Stimulated activated naive CD8-positive, alpha-beta T cell treated with anti-CD3 and anti-CD28 coated beads, Interleukin-15, amount 100 ng/mL, for 72 hours (primary cell): ENCODE measurements at regions not wholly inside any gene's neighbourhood (a gene's known extent, or its start where the extent isn't known, plus 50 kb on each side); places are given as distances from the start of the nearest gene placed in this dataset.

Source experiments
- ATAC-seq: fragments of 150-1000 bp; cut with Tn5 transposase; 2 replicates; pipeline ENCODE4 v1.10.0; 2021; ENCODE audit warnings: mild to moderate bottlenecking, moderate library complexity
- DNase-seq, 2 donors: peaks; one replicate each; pipeline ENCODE4 v3.0.0; 2021 to 2022
- H3K27ac Mint-ChIP-seq, 2 donors: one replicate each; pipeline ENCODE4 v1.8.0; 2022; ENCODE audit warnings: mild to moderate bottlenecking in 2 of 2, mixed read lengths in 2 of 2, moderate library complexity in 2 of 2
- H3K27me3 Mint-ChIP-seq: one replicate; pipeline ENCODE4 v1.8.0; 2022; ENCODE audit warnings: mixed read lengths
- H3K4me1 Mint-ChIP-seq: one replicate; pipeline ENCODE4 v1.8.0; 2022; ENCODE audit warnings: mild to moderate bottlenecking, mixed read lengths
- H3K4me3 Mint-ChIP-seq, 2 donors: one replicate each; pipeline ENCODE4 v1.8.0; 2022; ENCODE audit warnings: mild to moderate bottlenecking in 2 of 2, mixed read lengths in 2 of 2, moderate library complexity in 1 of 2
- H3K9me3 Mint-ChIP-seq, 2 donors: one replicate each; pipeline ENCODE4 v1.8.0; 2022; ENCODE audit warnings: mixed read lengths in 2 of 2

GRCh38 chr9:8011974-8012373 is 212.4 kb upstream of the DMAC1 start:
- Mint-ChIP-seq H3K27ac (no peak overlapping the region), H3K27me3 (no peaks in the 10 kb centered on the region), H3K9me3 (peaks cover 5 to 23% of the 10 kb centered on the region in 2 donors)

GRCh38 chr9:7996558-7996957 is 197.0 kb upstream of the DMAC1 start:
- DNase-seq: no peak
- H3K27me3 Mint-ChIP-seq: no peaks in the 10 kb centered on the region
- no peak for ATAC-seq
- H3K4me3 Mint-ChIP-seq: no peak overlapping the region
- no peak overlapping the region for H3K27ac Mint-ChIP-seq
- H3K9me3 Mint-ChIP-seq: no peaks in the 10 kb centered on the region
- no peaks in the 10 kb centered on the region for H3K4me1 Mint-ChIP-seq

More at GRCh38 chr9:8011974-8012373, 212.4 kb upstream of the DMAC1 start:
- no peaks in the 10 kb centered on the region for H3K4me1 Mint-ChIP-seq
- DNase-seq (no peak), ATAC-seq (no peak)
- no peak overlapping the region for H3K4me3 Mint-ChIP-seq

- peaks cover 15% of the 10 kb centered on the region for H3K4me1 Mint-ChIP-seq
- H3K27me3 Mint-ChIP-seq: no peaks in the 10 kb centered on the region
- no peak overlapping the region for H3K27ac Mint-ChIP-seq
- H3K4me3 Mint-ChIP-seq: no peak overlapping the region
- peaks cover 8 to 13% of the 10 kb centered on the region in 2 donors for H3K9me3 Mint-ChIP-seq
- DNase-seq: no peak
- no peak for ATAC-seq
Observed at GRCh38 chr9:7988644-7989280, 189.2 kb upstream of the DMAC1 start.

- H3K4me3 Mint-ChIP-seq: no peak overlapping the region
- peaks cover 8% of the 10 kb centered on the region in 2 donors for H3K9me3 Mint-ChIP-seq
- ATAC-seq (no peak), DNase-seq (no peak)
- H3K27me3 Mint-ChIP-seq: no peaks in the 10 kb centered on the region
- no peak overlapping the region for H3K27ac Mint-ChIP-seq
- peaks cover 53% of the 10 kb centered on the region for H3K4me1 Mint-ChIP-seq
Observed at GRCh38 chr9:7984692-7985091, 185.1 kb upstream of the DMAC1 start.

- ATAC-seq: no peak
- peaks cover 57% of the 10 kb centered on the region for H3K4me1 Mint-ChIP-seq
- no peak for DNase-seq
- no peak overlapping the region for H3K4me3 Mint-ChIP-seq
- H3K27ac Mint-ChIP-seq: no peak overlapping the region
- H3K9me3 Mint-ChIP-seq: peaks cover 7 to 8% of the 10 kb centered on the region in 2 donors
- no peaks in the 10 kb centered on the region for H3K27me3 Mint-ChIP-seq
Observed at GRCh38 chr9:7984203-7984602, 184.6 kb upstream of the DMAC1 start.

- Mint-ChIP-seq H3K4me3 (no peak overlapping the region), H3K27ac (no peak overlapping the region), H3K4me1 (peaks cover 55% of the 10 kb centered on the region), H3K27me3 (no peaks in the 10 kb centered on the region), H3K9me3 (peaks cover under 1 to 2% of the 10 kb centered on the region in 2 donors)
- DNase-seq: no peak
- no peak for ATAC-seq
Observed at GRCh38 chr9:7983490-7983889, 183.9 kb upstream of the DMAC1 start.

GRCh38 chr9:7982907-7983306 is 183.3 kb upstream of the DMAC1 start:
- Mint-ChIP-seq H3K4me1 (peaks cover 59% of the 10 kb centered on the region), H3K4me3 (peak overlapping the region; percentile 58 to 64), H3K27me3 (no peaks in the 10 kb centered on the region), H3K27ac (peak overlapping the region; percentile 48 to 93), H3K9me3 (no peaks in the 10 kb centered on the region)
- DNase-seq: no peak
- peak; percentile 46 for ATAC-seq

- Mint-ChIP-seq H3K27ac (peak overlapping the region in 1 of 2 donors; percentile 76), H3K9me3 (no peaks in the 10 kb centered on the region), H3K27me3 (no peaks in the 10 kb centered on the region), H3K4me3 (peak overlapping the region in 1 of 2 donors; percentile 7), H3K4me1 (peaks cover 79% of the 10 kb centered on the region)
- no peak for ATAC-seq
- no peak for DNase-seq
Observed at GRCh38 chr9:7980691-7981289, 181.2 kb upstream of the DMAC1 start.

GRCh38 chr9:7980041-7980440 is 180.5 kb upstream of the DMAC1 start:
- ATAC-seq (no peak), DNase-seq (no peak)
- peaks cover 84% of the 10 kb centered on the region for H3K4me1 Mint-ChIP-seq
- H3K27me3 Mint-ChIP-seq: no peaks in the 10 kb centered on the region
- peak overlapping the region in 1 of 2 donors; percentile 9 for H3K27ac Mint-ChIP-seq
- no peak overlapping the region for H3K4me3 Mint-ChIP-seq
- H3K9me3 Mint-ChIP-seq: no peaks in the 10 kb centered on the region

GRCh38 chr9:7979611-7980010 is 180.0 kb upstream of the DMAC1 start:
- Mint-ChIP-seq H3K27ac (peak overlapping the region in 1 of 2 donors; percentile 9), H3K4me1 (peaks cover 88% of the 10 kb centered on the region), H3K27me3 (no peaks in the 10 kb centered on the region), H3K4me3 (no peak overlapping the region), H3K9me3 (no peaks in the 10 kb centered on the region)
- no peak for ATAC-seq
- DNase-seq: no peak

GRCh38 chr9:7977586-7977985 is 178.0 kb upstream of the DMAC1 start:
- Mint-ChIP-seq H3K27me3 (no peaks in the 10 kb centered on the region), H3K4me1 (peaks cover 82% of the 10 kb centered on the region), H3K4me3 (peak overlapping the region; percentile 1 to 73), H3K27ac (no peak overlapping the region), H3K9me3 (no peaks in the 10 kb centered on the region)
- ATAC-seq (no peak), DNase-seq (no peak)

- peak overlapping the region; percentile 59 to 91 for H3K27ac Mint-ChIP-seq
- no peaks in the 10 kb centered on the region for H3K27me3 Mint-ChIP-seq
- H3K4me3 Mint-ChIP-seq: peak overlapping the region; percentile 7 to 27
- peaks cover 81% of the 10 kb centered on the region for H3K4me1 Mint-ChIP-seq
- no peaks in the 10 kb centered on the region for H3K9me3 Mint-ChIP-seq
- no peak for DNase-seq
- ATAC-seq: peak; percentile 15
Observed at GRCh38 chr9:7976856-7977255, 177.3 kb upstream of the DMAC1 start.

- Mint-ChIP-seq H3K27me3 (no peaks in the 10 kb centered on the region), H3K4me1 (peaks cover 75% of the 10 kb centered on the region)
- peak; percentile 62 to 75 for DNase-seq
Observed at GRCh38 chr9:7976167-7976755, 176.7 kb upstream of the DMAC1 start.

GRCh38 chr9:7975336-7975735 is 175.8 kb upstream of the DMAC1 start:
- ATAC-seq (no peak), DNase-seq (no peak)
- Mint-ChIP-seq H3K4me1 (peaks cover 66% of the 10 kb centered on the region), H3K27me3 (no peaks in the 10 kb centered on the region), H3K4me3 (peak overlapping the region in 1 of 2 donors; percentile 64), H3K27ac (no peak overlapping the region), H3K9me3 (no peaks in the 10 kb centered on the region)

More at GRCh38 chr9:7976167-7976755, 176.7 kb upstream of the DMAC1 start:
- H3K9me3 Mint-ChIP-seq: no peaks in the 10 kb centered on the region
- H3K4me3 Mint-ChIP-seq: peak overlapping the region; percentile 21 to 38
- ATAC-seq: peak; percentile 99
- peak overlapping the region; percentile 59 to 91 for H3K27ac Mint-ChIP-seq

GRCh38 chr9:7974335-7974960 is 174.9 kb upstream of the DMAC1 start:
- Mint-ChIP-seq H3K9me3 (no peaks in the 10 kb centered on the region), H3K4me3 (peak overlapping the region; percentile 63 to 64), H3K4me1 (peaks cover 58% of the 10 kb centered on the region), H3K27me3 (no peaks in the 10 kb centered on the region), H3K27ac (peak overlapping the region; percentile 3 to 73)
- no peak for ATAC-seq
- DNase-seq: peak in 1 of 2 donors; percentile 20

- H3K27me3 Mint-ChIP-seq: no peaks in the 10 kb centered on the region
- H3K4me3 Mint-ChIP-seq: no peak overlapping the region
- H3K4me1 Mint-ChIP-seq: peaks cover 50% of the 10 kb centered on the region
Observed at GRCh38 chr9:7973123-7973522, 173.5 kb upstream of the DMAC1 start.

More at GRCh38 chr9:7973123-7973522, 173.5 kb upstream of the DMAC1 start:
- DNase-seq: no peak
- no peak for ATAC-seq
- H3K9me3 Mint-ChIP-seq: no peaks in the 10 kb centered on the region
- H3K27ac Mint-ChIP-seq: no peak overlapping the region
